ENCODE measurements at regions not wholly inside any gene's neighbourhood (a gene's known extent, or its start where the extent isn't known, plus 50 kb on each side); places are given as distances from the start of the nearest gene placed in this dataset.

DNA sequence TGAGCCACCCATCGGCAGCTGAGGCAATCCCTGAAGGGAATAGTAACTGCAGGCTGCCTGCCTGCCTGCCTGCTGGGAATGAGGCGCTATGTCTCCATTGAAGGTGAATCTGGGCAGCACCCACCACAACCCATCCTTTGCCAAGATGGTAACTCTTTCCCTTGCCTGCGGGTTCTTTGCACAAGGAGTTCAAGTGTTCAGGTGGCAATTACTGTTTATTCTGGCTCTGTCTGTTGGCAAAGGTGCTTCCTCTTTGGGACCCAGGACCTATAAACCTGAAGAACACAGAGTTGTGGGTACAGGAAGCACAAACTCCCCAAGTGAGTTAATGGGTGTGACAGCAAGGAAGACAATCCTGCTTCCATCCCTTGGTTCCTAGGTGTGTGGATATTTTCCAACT is 448.1 kb upstream of the ZNF507 start:
- TF ChIP-seq, protein P1, sequence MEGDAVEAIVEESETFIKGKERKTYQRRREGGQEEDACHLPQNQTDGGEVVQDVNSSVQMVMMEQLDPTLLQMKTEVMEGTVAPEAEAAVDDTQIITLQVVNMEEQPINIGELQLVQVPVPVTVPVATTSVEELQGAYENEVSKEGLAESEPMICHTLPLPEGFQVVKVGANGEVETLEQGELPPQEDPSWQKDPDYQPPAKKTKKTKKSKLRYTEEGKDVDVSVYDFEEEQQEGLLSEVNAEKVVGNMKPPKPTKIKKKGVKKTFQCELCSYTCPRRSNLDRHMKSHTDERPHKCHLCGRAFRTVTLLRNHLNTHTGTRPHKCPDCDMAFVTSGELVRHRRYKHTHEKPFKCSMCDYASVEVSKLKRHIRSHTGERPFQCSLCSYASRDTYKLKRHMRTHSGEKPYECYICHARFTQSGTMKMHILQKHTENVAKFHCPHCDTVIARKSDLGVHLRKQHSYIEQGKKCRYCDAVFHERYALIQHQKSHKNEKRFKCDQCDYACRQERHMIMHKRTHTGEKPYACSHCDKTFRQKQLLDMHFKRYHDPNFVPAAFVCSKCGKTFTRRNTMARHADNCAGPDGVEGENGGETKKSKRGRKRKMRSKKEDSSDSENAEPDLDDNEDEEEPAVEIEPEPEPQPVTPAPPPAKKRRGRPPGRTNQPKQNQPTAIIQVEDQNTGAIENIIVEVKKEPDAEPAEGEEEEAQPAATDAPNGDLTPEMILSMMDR (IDR thresholded peaks at IDR 0.05; ENCODE audit: borderline replicate concordance, extremely low read depth, insufficient read depth): no peak
- H3K4me3 ChIP-seq (ENCODE audit: low read length in 3 of 3): no peak overlapping the region
- no peaks in the 10 kb centered on the region for H3K36me3 ChIP-seq (ENCODE audit: control insufficient read depth in 2 of 3, insufficient read depth in 3 of 3, low read length in 3 of 3)
- no peak overlapping the region for H3K27ac ChIP-seq (ENCODE audit: low read depth in 2 of 2, low read length in 2 of 2)
- DNase-seq (no peak), FAIRE-seq (no peak)
- no peaks in the 10 kb centered on the region for H3K9me3 ChIP-seq (ENCODE audit: control insufficient read depth in 2 of 3, insufficient read depth in 1 of 3, low read length in 3 of 3)
- H3K4me1 ChIP-seq (ENCODE audit: control insufficient read depth in 2 of 3, insufficient read depth in 2 of 3, low read depth in 1 of 3, low read length in 3 of 3): no peaks in the 10 kb centered on the region
- no peak overlapping the region for H3K9ac ChIP-seq (ENCODE audit: low read length in 3 of 3)
- H3K27me3 ChIP-seq (ENCODE audit: control insufficient read depth, insufficient read depth, low read length): no peaks in the 10 kb centered on the region
- intact Hi-C loops (cut with DNase I): no loop called here

DNA sequence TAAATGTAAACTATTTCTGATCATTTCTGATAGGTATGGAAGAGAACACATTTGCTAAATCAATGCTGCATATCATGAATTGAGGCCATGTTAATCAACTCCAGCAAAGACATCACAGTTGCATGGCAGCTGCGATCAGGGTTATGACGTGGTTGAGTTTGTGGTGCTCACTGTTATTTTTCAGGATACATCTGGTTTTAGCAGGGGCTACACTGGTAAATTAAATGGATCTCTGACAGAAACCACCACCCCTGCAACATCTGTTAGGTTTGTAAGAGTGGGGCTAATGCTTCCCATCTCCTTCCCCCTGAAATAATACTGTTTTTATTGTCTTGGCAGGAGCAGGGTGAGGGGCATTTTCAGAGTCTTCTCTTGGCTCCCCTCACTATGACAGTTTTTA is 444.4 kb upstream of the ZNF507 start:
- Histone ChIP-seq H3K9ac (ENCODE audit: low read length in 3 of 3) (no peak overlapping the region), H3K4me1 (ENCODE audit: control insufficient read depth in 2 of 3, insufficient read depth in 2 of 3, low read depth in 1 of 3, low read length in 3 of 3) (no peaks in the 10 kb centered on the region), H3K4me3 (ENCODE audit: low read length in 3 of 3) (no peak overlapping the region), H3K27ac (ENCODE audit: low read depth in 2 of 2, low read length in 2 of 2) (no peak overlapping the region), H3K36me3 (ENCODE audit: control insufficient read depth in 2 of 3, insufficient read depth in 3 of 3, low read length in 3 of 3) (no peaks in the 10 kb centered on the region), H3K27me3 (ENCODE audit: control insufficient read depth, insufficient read depth, low read length) (no peaks in the 10 kb centered on the region), H3K9me3 (ENCODE audit: control insufficient read depth in 2 of 3, insufficient read depth in 1 of 3, low read length in 3 of 3) (no peaks in the 10 kb centered on the region)
- FAIRE-seq (no peak), DNase-seq (no peak)
- TF ChIP-seq, protein P1 (IDR thresholded peaks at IDR 0.05; ENCODE audit: borderline replicate concordance, extremely low read depth, insufficient read depth): no peak
- intact Hi-C loops (cut with DNase I): no loop called here

DNA sequence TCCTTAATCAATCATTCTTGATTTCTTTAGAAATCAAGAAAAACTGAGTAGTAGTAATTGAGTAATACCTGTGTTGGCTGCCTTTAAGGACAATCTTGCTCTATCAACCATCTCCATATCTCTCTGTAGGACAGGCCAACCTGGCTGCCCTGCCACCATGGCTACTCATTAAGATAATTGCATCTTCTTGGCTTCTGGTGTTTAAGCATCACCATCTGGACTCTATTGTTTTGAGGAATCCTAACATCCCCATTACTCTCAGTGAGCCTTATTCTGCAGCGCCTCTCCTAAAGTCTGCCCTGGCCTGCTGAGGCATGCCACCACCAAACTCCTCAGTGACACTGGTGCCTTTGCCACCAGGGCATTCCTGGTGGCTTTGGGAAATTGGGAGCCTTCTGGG is 442.6 kb upstream of the ZNF507 start:
- H3K27me3 ChIP-seq (ENCODE audit: control insufficient read depth, insufficient read depth, low read length): no peaks in the 10 kb centered on the region
- no peak overlapping the region for H3K9ac ChIP-seq (ENCODE audit: low read length in 3 of 3)
- TF ChIP-seq, protein P1 (IDR thresholded peaks at IDR 0.05; ENCODE audit: borderline replicate concordance, extremely low read depth, insufficient read depth): no peak
- DNase-seq (no peak), FAIRE-seq (no peak)
- no peaks in the 10 kb centered on the region for H3K36me3 ChIP-seq (ENCODE audit: control insufficient read depth in 2 of 3, insufficient read depth in 3 of 3, low read length in 3 of 3)
- no peaks in the 10 kb centered on the region for H3K4me1 ChIP-seq (ENCODE audit: control insufficient read depth in 2 of 3, insufficient read depth in 2 of 3, low read depth in 1 of 3, low read length in 3 of 3)
- H3K4me3 ChIP-seq (ENCODE audit: low read length in 3 of 3): no peak overlapping the region
- intact Hi-C loops (cut with DNase I): no loop called here
- H3K27ac ChIP-seq (ENCODE audit: low read depth in 2 of 2, low read length in 2 of 2): no peak overlapping the region
- H3K9me3 ChIP-seq (ENCODE audit: control insufficient read depth in 2 of 3, insufficient read depth in 1 of 3, low read length in 3 of 3): no peaks in the 10 kb centered on the region

DNA sequence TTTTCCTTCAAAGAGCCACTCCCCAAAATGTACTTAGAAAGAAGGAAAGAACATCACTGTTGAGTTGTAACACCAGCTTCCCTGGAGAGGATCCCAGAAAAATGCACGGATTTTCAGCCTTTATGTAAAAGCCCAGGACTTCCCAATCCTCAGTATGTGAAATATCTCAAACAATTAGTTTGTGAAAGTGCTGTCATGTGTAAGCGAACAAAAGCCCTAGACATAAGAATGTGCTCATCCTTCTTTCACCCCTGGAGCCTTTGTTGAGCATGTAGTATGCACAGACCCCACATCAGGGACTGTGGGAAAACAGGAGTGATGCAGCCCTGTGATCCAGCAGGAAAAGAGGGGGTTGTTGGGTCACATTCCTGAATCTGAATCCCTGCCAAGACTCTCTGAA is 441.4 kb upstream of the ZNF507 start:
- Histone ChIP-seq H3K9me3 (ENCODE audit: control insufficient read depth in 2 of 3, insufficient read depth in 1 of 3, low read length in 3 of 3) (no peaks in the 10 kb centered on the region), H3K4me1 (ENCODE audit: control insufficient read depth in 2 of 3, insufficient read depth in 2 of 3, low read depth in 1 of 3, low read length in 3 of 3) (no peaks in the 10 kb centered on the region), H3K9ac (ENCODE audit: low read length in 3 of 3) (no peak overlapping the region), H3K4me3 (ENCODE audit: low read length in 3 of 3) (no peak overlapping the region), H3K27me3 (ENCODE audit: control insufficient read depth, insufficient read depth, low read length) (no peaks in the 10 kb centered on the region), H3K27ac (ENCODE audit: low read depth in 2 of 2, low read length in 2 of 2) (no peak overlapping the region), H3K36me3 (ENCODE audit: control insufficient read depth in 2 of 3, insufficient read depth in 3 of 3, low read length in 3 of 3) (no peaks in the 10 kb centered on the region)
- TF ChIP-seq, protein P1 (IDR thresholded peaks at IDR 0.05; ENCODE audit: borderline replicate concordance, extremely low read depth, insufficient read depth): no peak
- intact Hi-C loops (cut with DNase I): no loop called here
- no peak for FAIRE-seq
- DNase-seq: no peak

Data from kidney (tissue), 13 donors.